Astrocyte of the spinal cord (primary cell): ENCODE measurements at regions not wholly inside any gene's neighbourhood (a gene's known extent, or its start where the extent isn't known, plus 50 kb on each side); places are given as distances from the start of the nearest gene placed in this dataset.

ENCODE experiments used
- DNase-seq: peaks from one replicate; pipeline ENCODE4 v3.0.0; 2011; ENCODE audit warnings: low read depth, low spot score
- H3K4me3 ChIP-seq: 2 replicates; pipeline ENCODE4 v1.5.1; 2011; ENCODE audit warnings: low read depth, mild to moderate bottlenecking, low read length, moderate library complexity
- CTCF ChIP-seq: IDR thresholded peaks from 2 replicates; pipeline ENCODE4 v1.5.1; 2012; ENCODE audit warnings: low read depth, mild to moderate bottlenecking, low read length, inconsistent platforms
- in situ Hi-C: cut with HindIII; loops from 2 replicates; pipeline ENCODE4 v1.10.0; 2017; ENCODE audit warnings: low sequenced_read_pairs

- in situ Hi-C loops: no loop called here
- TF ChIP-seq CTCF: no peak
- H3K4me3 ChIP-seq: no peak overlapping the region
- DNase-seq: no peak
These were observed 125.8 kb downstream of the CTH start for GRCh38 chr1:70536708-70537366.

- in situ Hi-C loops: no loop called here
- TF ChIP-seq CTCF: no peak
- no peak for DNase-seq
- no peak overlapping the region for H3K4me3 ChIP-seq
These were observed 126.7 kb downstream of the CTH start for GRCh38 chr1:70537788-70538187.

- no peak for DNase-seq
- H3K4me3 ChIP-seq: no peak overlapping the region
- in situ Hi-C loops: no loop called here
- TF ChIP-seq CTCF: no peak
These were observed 131.0 kb downstream of the CTH start for GRCh38 chr1:70542030-70542429.

- DNase-seq: no peak
- in situ Hi-C loops: no loop called here
- no peak overlapping the region for H3K4me3 ChIP-seq
- no peak for TF ChIP-seq CTCF
These were observed 131.8 kb downstream of the CTH start for GRCh38 chr1:70542856-70543255.

GRCh38 chr1:70546726-70547125 is 135.7 kb downstream of the CTH start:
- no peak for DNase-seq
- in situ Hi-C loops: no loop called here
- no peak for TF ChIP-seq CTCF
- H3K4me3 ChIP-seq: no peak overlapping the region

GRCh38 chr1:70552662-70553566 is 141.8 kb downstream of the CTH start:
- in situ Hi-C loops: no loop called here

More at GRCh38 chr1:70552662-70553566, 141.8 kb downstream of the CTH start:
- no peak for DNase-seq
- TF ChIP-seq CTCF: no peak
- no peak overlapping the region for H3K4me3 ChIP-seq
